Hepatocyte (in vitro differentiated cells): ENCODE measurements at regions not wholly inside any gene's neighbourhood (a gene's known extent, or its start where the extent isn't known, plus 50 kb on each side); places are given as distances from the start of the nearest gene placed in this dataset.

Experiments used
- DNase-seq: peaks from one replicate; pipeline ENCODE4 v3.0.0-alpha.2; 2016; ENCODE audit warnings: low spot score
- H2AFZ ChIP-seq: fragments of 200-600 bp; sonication (generic); 2 replicates; pipeline ENCODE4 v1.6.0; 2016; ENCODE audit warnings: antibody characterized with exemption, mild to moderate bottlenecking
- H3K27ac ChIP-seq: fragments of 200-600 bp; sonication (generic); 2 replicates; pipeline ENCODE4 v1.5.1; 2016; ENCODE audit warnings: mild to moderate bottlenecking
- H3K27me3 ChIP-seq: fragments of 200-600 bp; sonication (generic); 2 replicates; pipeline ENCODE4 v1.6.1; 2016
- H3K36me3 ChIP-seq: fragments of 200-600 bp; sonication (generic); replicated peaks from 2 replicates; pipeline ENCODE4 v1.5.1; 2016; ENCODE audit warnings: low read depth; ENCODE audit not compliant: insufficient read depth
- H3K4me1 ChIP-seq: fragments of 200-600 bp; sonication (generic); 2 replicates; pipeline ENCODE4 v1.5.1; 2016; ENCODE audit warnings: mild to moderate bottlenecking, moderate library complexity; ENCODE audit not compliant: insufficient read depth
- H3K4me2 ChIP-seq: fragments of 200-600 bp; sonication (generic); 2 replicates; pipeline ENCODE4 v1.6.0; 2016
- H3K4me3 ChIP-seq: fragments of 200-600 bp; sonication (generic); 2 replicates; pipeline ENCODE4 v1.5.1; 2016; ENCODE audit warnings: mild to moderate bottlenecking
- H3K79me2 ChIP-seq: fragments of 200-600 bp; sonication (generic); 2 replicates; pipeline ENCODE4 v1.6.0; 2017; ENCODE audit warnings: mild to moderate bottlenecking
- H3K9me2 ChIP-seq: fragments of 200-600 bp; sonication (generic); replicated peaks from 2 replicates; pipeline ENCODE4 v1.6.0; 2017; ENCODE audit warnings: mild to moderate bottlenecking; ENCODE audit not compliant: insufficient read depth
- H3K9me3 ChIP-seq: fragments of 200-600 bp; sonication (generic); 2 replicates; pipeline ENCODE4 v1.5.1; 2016; ENCODE audit warnings: low read depth, mild to moderate bottlenecking
- H4K20me1 ChIP-seq: fragments of 200-600 bp; sonication (generic); 2 replicates; pipeline ENCODE4 v1.6.0; 2016; ENCODE audit warnings: mild to moderate bottlenecking; ENCODE audit not compliant: insufficient read depth, poor library complexity, severe bottlenecking
- CTCF ChIP-seq: fragments of 200-600 bp; sonication (generic); IDR thresholded peaks from 2 replicates; pipeline ENCODE4 v1.5.1; 2016; ENCODE audit warnings: antibody characterized with exemption, mild to moderate bottlenecking; ENCODE audit not compliant: poor library complexity
- EZH2 ChIP-seq: fragments of 200-600 bp; sonication (generic); IDR thresholded peaks from 2 replicates; pipeline ENCODE4 v1.6.1; 2016; ENCODE audit warnings: antibody characterized with exemption, mild to moderate bottlenecking, borderline replicate concordance
- EZH2phosphoT487 ChIP-seq: fragments of 200-600 bp; sonication (generic); IDR thresholded peaks from one replicate; pipeline ENCODE4 v1.6.1; 2018; ENCODE audit warnings: antibody characterized with exemption, mild to moderate bottlenecking, low read depth, moderate library complexity; ENCODE audit not compliant: unreplicated experiment, severe bottlenecking
- WGBS: methylation state at CpG from one replicate; pipeline ENCODE4 v1.1.6; 2016; ENCODE audit warnings: low lambda C conversion rate; ENCODE audit errors: missing lambda C conversion rate; 5-methylcytosine and 5-hydroxymethylcytosine counted together

DNA sequence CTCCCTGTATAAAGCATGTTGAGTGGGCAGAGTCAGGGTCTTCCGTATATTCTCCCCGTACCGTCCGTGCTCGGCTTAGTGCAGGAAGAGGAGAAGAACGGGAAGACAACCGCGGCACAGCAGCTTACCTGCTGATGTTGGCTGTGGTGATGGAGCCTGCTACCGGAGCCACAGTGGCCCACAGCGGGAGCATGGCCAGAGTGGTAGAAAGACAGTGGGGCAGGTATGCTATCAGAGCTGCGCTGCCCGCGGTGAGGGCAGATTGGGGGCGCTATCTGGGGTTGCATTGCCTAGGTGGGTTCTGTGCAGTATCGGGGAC is 120.7 kb upstream of the VPREB1 start:
- no peak overlapping the region for H3K27ac ChIP-seq
- no peak for DNase-seq
- no peaks in the 10 kb centered on the region for H3K4me1 ChIP-seq
- WGBS: 90% methylated on average over 15 of the region's 15 CpGs
- H3K79me2 ChIP-seq: no peaks in the 10 kb centered on the region
- H3K4me2 ChIP-seq: no peak overlapping the region
- no peaks in the 10 kb centered on the region for H3K9me3 ChIP-seq
- no peaks in the 10 kb centered on the region for H4K20me1 ChIP-seq
- no peak overlapping the region for H3K4me3 ChIP-seq
- no peaks in the 10 kb centered on the region for H3K36me3 ChIP-seq
- no peak overlapping the region for H2AFZ ChIP-seq
- no peaks in the 10 kb centered on the region for H3K9me2 ChIP-seq
- H3K27me3 ChIP-seq: peaks cover 7% of the 10 kb centered on the region
- TF ChIP-seq EZH2: no peak

- H3K9me2 ChIP-seq: no peaks in the 10 kb centered on the region
- no peak for DNase-seq
- no peak overlapping the region for H3K27ac ChIP-seq
- H3K4me3 ChIP-seq: no peak overlapping the region
- TF ChIP-seq EZH2phosphoT487: no peak
- H3K36me3 ChIP-seq: no peaks in the 10 kb centered on the region
- peaks cover 7% of the 10 kb centered on the region for H3K27me3 ChIP-seq
- H2AFZ ChIP-seq: no peak overlapping the region
- H3K4me2 ChIP-seq: no peak overlapping the region
- no peaks in the 10 kb centered on the region for H3K9me3 ChIP-seq
- H3K4me1 ChIP-seq: no peaks in the 10 kb centered on the region
- H3K79me2 ChIP-seq: no peaks in the 10 kb centered on the region
- H4K20me1 ChIP-seq: no peaks in the 10 kb centered on the region
- WGBS: 83% methylated on average over 16 of the region's 16 CpGs
These were observed 121.2 kb upstream of the VPREB1 start for GRCh38 chr22:22123118-22123959.

DNA sequence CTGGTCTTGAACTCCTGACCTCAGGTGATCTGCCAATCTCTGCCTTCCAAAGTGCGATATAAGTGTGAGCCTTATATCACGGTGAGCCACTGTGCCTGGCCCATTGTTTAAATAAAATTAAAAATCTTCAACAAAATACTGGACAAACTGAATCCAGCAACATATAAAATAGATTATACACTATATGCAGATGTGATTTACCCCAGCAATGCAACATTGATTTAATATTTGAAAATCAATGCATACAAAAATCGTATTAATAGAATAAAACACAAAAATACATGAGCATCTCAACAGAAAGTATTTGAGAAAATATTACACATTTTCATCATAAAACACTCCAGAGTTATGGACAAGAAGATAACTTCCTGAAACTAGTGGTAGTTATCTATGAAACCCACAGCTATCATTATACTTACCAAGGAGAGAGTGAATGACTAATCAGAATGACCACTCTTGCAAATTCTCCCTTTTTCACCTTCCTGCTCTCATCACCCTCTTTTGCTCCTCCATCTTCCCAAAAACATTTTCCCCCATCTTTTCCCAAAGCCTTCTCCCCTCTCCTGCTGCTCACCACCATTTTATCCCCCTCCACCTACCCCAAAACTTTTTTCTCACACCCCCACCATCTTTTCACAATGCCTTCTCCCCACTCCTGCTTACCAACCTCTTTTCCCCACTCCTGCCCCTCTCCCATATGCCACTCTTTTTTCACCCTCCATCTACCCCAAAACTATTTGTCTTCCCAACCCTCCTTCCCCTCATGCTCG is 122.1 kb upstream of the VPREB1 start:
- Histone ChIP-seq H3K27ac (no peak overlapping the region), H3K9me2 (no peaks in the 10 kb centered on the region), H3K4me1 (no peaks in the 10 kb centered on the region), H3K4me3 (no peak overlapping the region), H3K27me3 (peaks cover 7% of the 10 kb centered on the region), H3K36me3 (no peaks in the 10 kb centered on the region), H3K4me2 (no peak overlapping the region), H3K9me3 (no peaks in the 10 kb centered on the region), H3K79me2 (no peaks in the 10 kb centered on the region), H4K20me1 (no peaks in the 10 kb centered on the region), H2AFZ (no peak overlapping the region)
- WGBS: 88% methylated on average over 4 of the region's 4 CpGs
- DNase-seq: no peak
- TF ChIP-seq CTCF: no peak
- no peak for TF ChIP-seq EZH2
- no peak for TF ChIP-seq EZH2phosphoT487

- Histone ChIP-seq H3K4me3 (no peak overlapping the region), H3K4me2 (no peak overlapping the region), H3K27me3 (peaks cover 7% of the 10 kb centered on the region), H2AFZ (no peak overlapping the region), H3K9me3 (no peaks in the 10 kb centered on the region), H3K36me3 (no peaks in the 10 kb centered on the region), H3K4me1 (no peaks in the 10 kb centered on the region), H3K27ac (no peak overlapping the region), H3K9me2 (no peaks in the 10 kb centered on the region), H4K20me1 (no peaks in the 10 kb centered on the region), H3K79me2 (no peaks in the 10 kb centered on the region)
- TF ChIP-seq CTCF: no peak
- TF ChIP-seq EZH2phosphoT487: no peak
- no peak for TF ChIP-seq EZH2
- no peak for DNase-seq
These were observed 123.1 kb upstream of the VPREB1 start for GRCh38 chr22:22121445-22121844.
